HG02610 (cell line): ENCODE measurements at regions not wholly inside any gene's neighbourhood (a gene's known extent, or its start where the extent isn't known, plus 50 kb on each side); places are given as distances from the start of the nearest gene placed in this dataset.

ENCODE experiments used
- ATAC-seq: cut with Tn5 transposase; IDR thresholded peaks from one replicate; pipeline ENCODE4 v1.9.1; 2021; ENCODE audit warnings: mild to moderate bottlenecking, moderate library complexity; ENCODE audit not compliant: unreplicated experiment

DNA sequence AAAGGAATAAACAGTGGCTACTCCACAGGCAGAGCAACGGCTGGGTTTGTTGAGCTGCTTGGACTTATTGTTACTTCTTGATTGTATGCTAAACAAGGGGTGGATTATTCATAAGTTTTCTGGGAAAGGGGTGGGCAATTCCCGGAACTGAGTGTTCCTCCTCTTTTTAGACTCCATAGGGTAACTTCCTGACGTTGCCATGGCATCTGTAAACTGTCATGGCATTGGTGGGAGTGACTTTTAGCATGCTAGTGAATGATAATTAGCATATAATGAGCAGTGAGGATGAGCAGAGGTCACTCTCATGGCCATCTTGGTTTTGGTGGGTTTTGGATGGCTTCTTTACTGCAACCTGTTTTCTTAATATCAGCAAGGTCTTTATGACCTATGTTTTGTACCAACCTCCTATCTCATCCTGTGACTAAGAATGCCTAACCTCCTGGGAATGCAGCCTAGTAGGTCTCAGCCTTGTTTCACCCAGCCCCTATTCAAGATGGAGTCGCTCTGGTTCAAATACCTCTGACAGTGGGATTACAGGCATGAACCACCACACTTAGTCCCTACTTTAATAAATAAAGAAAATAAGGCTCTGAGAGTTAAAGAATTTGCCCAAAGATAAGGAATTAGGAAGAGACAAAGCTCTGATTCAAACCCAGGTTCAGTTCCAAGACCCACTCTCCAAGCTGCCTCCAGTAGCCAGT, 65.6 kb upstream of the CLMP start:
- ATAC-seq = no peak

- ATAC-seq = no peak
These were observed 63.8 kb upstream of the CLMP start for GRCh38 chr11:123258877-123259276.

- ATAC-seq = no peak
These were observed 62.3 kb upstream of the CLMP start for GRCh38 chr11:123257370-123257769.

DNA sequence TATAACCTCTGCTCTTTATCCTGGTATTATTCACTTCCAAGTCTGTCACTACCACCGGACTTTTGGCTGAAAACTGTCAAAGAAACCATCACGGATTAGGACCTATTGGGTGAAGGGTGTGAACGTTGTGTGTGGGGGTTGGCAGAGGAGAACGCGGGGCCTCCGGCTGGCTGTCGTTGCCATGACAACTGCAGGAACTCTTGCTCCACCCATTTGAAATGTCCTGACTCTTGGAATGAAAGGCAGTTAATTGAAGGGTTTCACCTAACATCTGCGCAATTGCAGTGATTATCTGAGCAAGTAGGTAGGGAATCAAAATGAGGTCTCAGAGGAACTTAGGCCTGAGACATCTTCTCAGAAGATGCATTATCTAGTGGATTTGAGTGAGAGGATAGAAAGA, 60.9 kb upstream of the CLMP start:
- no peak for ATAC-seq

DNA sequence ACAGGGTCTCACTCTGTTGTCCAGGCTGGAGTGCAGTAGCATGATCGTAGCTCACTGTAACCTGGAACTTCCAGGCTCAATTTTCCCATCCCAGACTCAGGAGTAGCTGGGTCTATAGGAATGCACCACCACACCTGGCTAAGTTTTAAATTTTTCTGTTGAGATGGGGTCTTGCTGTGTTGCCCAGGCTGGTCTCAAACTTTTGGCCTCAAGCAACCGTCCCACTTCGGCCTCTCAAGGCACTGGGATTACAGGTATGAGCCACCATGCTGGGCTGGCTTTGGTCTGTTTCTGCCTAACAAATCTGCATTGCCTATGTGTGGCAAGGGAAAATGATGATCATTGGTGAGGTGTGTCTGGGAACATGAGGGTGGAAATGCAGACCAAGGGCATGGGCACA, 59.3 kb upstream of the CLMP start:
- no peak for ATAC-seq

DNA sequence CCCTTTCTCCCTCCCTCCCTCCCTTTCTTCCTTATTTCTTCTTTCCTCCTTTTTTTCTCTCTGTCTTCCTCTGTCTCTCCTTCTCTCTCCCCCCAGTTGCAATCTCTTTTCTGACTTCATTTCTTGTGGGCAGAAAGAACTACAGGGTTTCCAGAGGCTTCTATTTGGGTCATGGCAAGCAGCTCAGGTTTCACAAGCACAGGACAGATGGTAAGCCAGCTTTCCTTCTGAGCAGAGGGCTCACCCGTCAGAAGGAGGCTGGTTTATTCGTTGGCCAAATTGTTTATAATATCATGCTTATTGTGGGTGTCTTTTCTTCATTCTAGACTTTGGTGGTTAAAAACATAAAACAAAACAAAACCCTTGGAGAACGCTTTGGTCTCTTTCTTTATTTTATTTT, 58.9 kb upstream of the CLMP start:
- no peak for ATAC-seq

- ATAC-seq = no peak
These were observed 58.2 kb upstream of the CLMP start for GRCh38 chr11:123253223-123253622.

GRCh38 chr11:123251657-123252344, 56.8 kb upstream of the CLMP start:
- ATAC-seq = no peak

DNA sequence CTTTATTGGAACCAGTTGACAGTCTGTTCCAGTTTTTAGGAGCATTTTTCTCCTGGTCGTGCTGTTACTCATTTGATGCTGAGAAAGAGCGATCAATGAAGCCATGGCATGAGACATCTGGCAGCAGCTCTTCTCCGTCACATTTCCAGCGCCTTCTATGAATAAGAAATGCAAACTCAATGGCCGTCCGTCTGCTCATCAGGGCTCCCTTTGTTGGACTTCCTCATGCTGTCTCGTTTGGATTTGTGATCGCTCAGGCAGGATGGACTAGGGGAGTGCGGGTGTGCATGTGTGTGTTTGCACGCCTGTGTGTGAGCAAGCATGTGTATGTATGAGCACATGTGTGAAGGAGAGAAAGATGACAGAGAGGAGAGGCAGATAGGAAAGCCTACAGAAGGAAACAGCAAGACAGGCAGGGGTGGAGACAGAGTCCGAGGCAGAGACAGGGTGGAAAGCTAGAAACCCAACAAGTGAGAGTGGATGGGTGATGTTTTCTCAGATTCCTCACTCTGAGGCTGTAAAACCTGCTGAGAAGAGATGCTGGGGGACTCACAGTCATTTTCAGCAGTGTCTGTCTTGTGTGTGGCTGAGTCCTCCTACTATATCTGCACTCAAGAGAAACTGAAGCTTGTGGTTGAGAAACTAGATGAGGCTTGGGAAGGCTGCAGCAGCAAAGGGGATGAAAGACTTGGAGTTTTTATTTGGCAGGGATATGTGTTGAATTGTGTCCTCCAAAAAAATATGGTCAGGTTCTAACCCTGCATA, 56.0 kb upstream of the CLMP start:
- ATAC-seq = no peak

DNA sequence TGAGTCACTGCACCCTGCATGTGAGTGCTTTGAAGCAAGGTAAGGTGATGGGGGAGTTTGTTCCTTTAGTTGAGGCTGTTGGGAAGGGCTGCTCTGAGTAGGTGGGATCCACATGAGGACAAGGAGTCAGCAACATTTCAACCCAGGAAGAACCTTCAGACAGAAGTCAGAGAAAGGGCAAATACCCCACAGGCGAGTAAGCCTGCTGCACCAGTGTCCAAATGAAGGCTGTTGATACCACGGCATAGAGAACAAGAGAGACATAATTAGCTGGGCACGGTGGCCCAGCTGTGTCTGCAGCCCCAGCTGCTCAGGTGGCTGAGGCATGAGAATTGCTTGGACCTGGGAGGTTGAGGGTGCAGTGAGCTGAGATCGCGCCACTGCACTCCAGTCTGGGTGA, 54.3 kb upstream of the CLMP start:
- no peak for ATAC-seq

- ATAC-seq = no peak
These were observed 52.8 kb upstream of the CLMP start for GRCh38 chr11:123247813-123248379.

GRCh38 chr11:123247496-123247799, 52.4 kb upstream of the CLMP start:
- no peak for ATAC-seq

DNA sequence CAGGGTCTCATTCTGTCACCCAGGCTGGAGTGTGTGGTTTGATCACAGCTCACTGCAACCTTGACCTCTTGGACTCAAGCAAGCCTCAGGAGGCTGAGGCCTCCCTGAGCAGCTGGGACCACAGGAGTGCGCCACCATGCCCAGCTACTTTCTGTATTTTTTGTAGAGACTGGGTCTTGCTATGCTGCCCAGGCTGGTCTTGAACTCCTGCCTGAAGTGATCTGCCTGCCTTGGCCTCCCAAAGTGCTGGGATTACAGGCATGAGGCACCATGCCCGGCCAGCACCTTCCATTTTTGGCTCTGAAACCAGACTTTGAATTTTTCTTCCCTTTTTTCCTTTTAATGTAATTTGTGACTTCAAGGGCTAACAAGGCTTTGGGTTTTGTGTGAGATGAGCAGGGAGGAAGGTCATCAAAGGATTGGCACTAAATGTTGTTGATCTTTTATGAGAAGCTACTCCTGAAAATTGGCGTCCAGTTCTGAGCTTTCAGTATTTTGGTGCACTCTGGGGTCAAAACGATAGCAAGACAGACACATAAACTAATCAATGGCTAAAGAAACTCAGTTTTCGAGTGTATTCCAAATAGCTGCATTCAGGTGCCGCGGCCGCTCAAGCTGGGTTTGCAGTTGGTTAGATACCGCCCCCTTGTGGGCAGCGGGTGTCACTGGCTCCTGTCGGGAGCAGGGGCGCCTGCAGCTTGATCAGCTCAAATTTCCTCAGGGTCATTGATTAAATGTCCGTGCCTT, 51.9 kb upstream of the CLMP start:
- ATAC-seq = peak; percentile 69

DNA sequence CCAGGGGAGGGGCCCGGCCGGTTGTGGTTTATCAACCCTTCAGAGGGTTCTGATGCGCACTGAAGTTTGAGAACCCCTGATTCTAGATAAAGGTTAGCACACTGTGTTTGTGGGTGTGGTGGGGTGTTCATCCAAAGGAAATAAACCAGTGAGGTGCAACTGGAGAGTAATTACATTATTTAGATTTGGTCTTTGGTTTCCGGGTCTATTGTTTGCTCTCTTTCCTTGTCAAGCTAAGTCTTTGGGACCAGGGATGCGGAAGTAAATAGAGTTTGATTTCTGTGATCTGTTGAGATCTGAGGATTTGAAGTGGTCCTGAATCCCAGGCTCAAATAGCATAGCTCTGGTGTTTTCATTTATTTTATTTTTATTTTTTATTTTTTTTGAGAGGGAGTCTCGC, 50.5 kb upstream of the CLMP start:
- ATAC-seq = no peak
